OCI-LY1 (cell line): ENCODE measurements at regions not wholly inside any gene's neighbourhood (a gene's known extent, or its start where the extent isn't known, plus 50 kb on each side); places are given as distances from the start of the nearest gene placed in this dataset.

Experiments
- H2AFZ ChIP-seq: fragments of 200-600 bp; sonication (generic), shearing (Covaris generic); 2 replicates; pipeline ENCODE4 v1.6.0; 2014; ENCODE audit warnings: antibody characterized with exemption, mild to moderate bottlenecking, low read length
- H3F3A ChIP-seq: fragments of 200-600 bp; sonication (generic), shearing (Covaris generic); 2 replicates; pipeline ENCODE4 v1.6.0; 2014; ENCODE audit warnings: mild to moderate bottlenecking, antibody characterized with exemption, low read length, moderate library complexity; ENCODE audit not compliant: insufficient read depth
- H3K27ac ChIP-seq: fragments of 200-600 bp; sonication (generic); 2 replicates; pipeline ENCODE4 v1.5.1; 2014; ENCODE audit warnings: low read length, mixed run types, mild to moderate bottlenecking, low read depth; ENCODE audit not compliant: poor library complexity, severe bottlenecking
- H3K27me3 ChIP-seq: fragments of 200-600 bp; sonication (generic); 2 replicates; pipeline ENCODE4 v1.6.0; 2014; ENCODE audit warnings: antibody characterized with exemption, mild to moderate bottlenecking, low read length, moderate library complexity; ENCODE audit not compliant: insufficient read depth
- H3K36me3 ChIP-seq: fragments of 200-600 bp; sonication (generic); 2 replicates; pipeline ENCODE4 v1.6.1; 2014; ENCODE audit warnings: mild to moderate bottlenecking, antibody characterized with exemption, low read length, moderate library complexity, mixed read lengths; ENCODE audit not compliant: insufficient read depth
- H3K4me1 ChIP-seq: fragments of 200-600 bp; sonication (generic); 2 replicates; pipeline ENCODE4 v1.5.1; 2014; ENCODE audit warnings: mild to moderate bottlenecking, low read length, moderate library complexity; ENCODE audit not compliant: insufficient read depth, severe bottlenecking
- H3K4me2 ChIP-seq: fragments of 200-600 bp; sonication (generic), shearing (Covaris generic); 2 replicates; pipeline ENCODE4 v1.6.1; 2014; ENCODE audit warnings: low read length
- H3K4me3 ChIP-seq: fragments of 200-600 bp; sonication (generic); 2 replicates; pipeline ENCODE4 v1.5.1; 2014; ENCODE audit warnings: low read length, low read depth, mild to moderate bottlenecking, mixed read lengths; ENCODE audit not compliant: poor library complexity, severe bottlenecking
- H3K79me2 ChIP-seq: fragments of 200-600 bp; shearing (Covaris generic); 2 replicates; pipeline ENCODE4 v1.6.1; 2016; ENCODE audit warnings: mixed run types, low read length, mixed read lengths; ENCODE audit not compliant: insufficient read depth
- H3K9ac ChIP-seq: fragments of 200-600 bp; sonication (generic), shearing (Covaris generic); 2 replicates; pipeline ENCODE4 v1.6.1; 2014; ENCODE audit warnings: mild to moderate bottlenecking, low read length, mixed read lengths
- H3K9me2 ChIP-seq: fragments of 200-600 bp; sonication (generic), shearing (Covaris generic); 2 replicates; pipeline ENCODE4 v1.6.1; 2014; ENCODE audit warnings: low read depth, mild to moderate bottlenecking, low read length, mixed read lengths
- H3K9me3 ChIP-seq: fragments of 200-600 bp; shearing (Covaris generic); 2 replicates; pipeline ENCODE4 v1.6.1; 2014; ENCODE audit warnings: low read length, mixed read lengths
- H4K20me1 ChIP-seq: fragments of 200-600 bp; sonication (generic), shearing (Covaris generic); 2 replicates; pipeline ENCODE4 v1.6.0; 2016; ENCODE audit warnings: mild to moderate bottlenecking, low read length; ENCODE audit not compliant: insufficient read depth
- CTCF ChIP-seq: fragments of 200-600 bp; sonication (generic), shearing (Covaris generic); IDR thresholded peaks from 2 replicates; pipeline ENCODE4 v1.5.1; 2017; ENCODE audit warnings: mild to moderate bottlenecking, antibody characterized with exemption, low read length, moderate library complexity, mixed read lengths
- EZH2 ChIP-seq: fragments of 200-600 bp; sonication (generic), shearing (Covaris generic); IDR thresholded peaks from 2 replicates; pipeline ENCODE4 v1.8.0; 2017; ENCODE audit warnings: borderline replicate concordance, mixed run types, mild to moderate bottlenecking, antibody characterized with exemption, low read length, moderate library complexity, mixed read lengths

- H3K9me2 ChIP-seq, result no peaks in the 10 kb centered on the region
- no peak overlapping the region for H2AFZ ChIP-seq
- H3K4me2 ChIP-seq, result peak overlapping the region; percentile 48
- no peaks in the 10 kb centered on the region for H4K20me1 ChIP-seq
- H3K27me3 ChIP-seq, result no peaks in the 10 kb centered on the region
- H3K4me3 ChIP-seq, result no peak overlapping the region
- no peaks in the 10 kb centered on the region for H3K9me3 ChIP-seq
- H3K4me1 ChIP-seq, result peaks cover 95% of the 10 kb centered on the region
- H3K27ac ChIP-seq, result peak overlapping the region; percentile 99
- peaks cover 7% of the 10 kb centered on the region; the same call in 1 of the 2 replicates for H3F3A ChIP-seq
- H3K79me2 ChIP-seq, result no peaks in the 10 kb centered on the region
- no peaks in the 10 kb centered on the region for H3K36me3 ChIP-seq
- TF ChIP-seq CTCF, result no peak
- TF ChIP-seq EZH2, result no peak
- peak overlapping the region; percentile 47; the same call in 1 of the 2 replicates for H3K9ac ChIP-seq
Measured at GRCh38 chr12:14153803-14154202, 172.4 kb upstream of the GRIN2B start.

DNA sequence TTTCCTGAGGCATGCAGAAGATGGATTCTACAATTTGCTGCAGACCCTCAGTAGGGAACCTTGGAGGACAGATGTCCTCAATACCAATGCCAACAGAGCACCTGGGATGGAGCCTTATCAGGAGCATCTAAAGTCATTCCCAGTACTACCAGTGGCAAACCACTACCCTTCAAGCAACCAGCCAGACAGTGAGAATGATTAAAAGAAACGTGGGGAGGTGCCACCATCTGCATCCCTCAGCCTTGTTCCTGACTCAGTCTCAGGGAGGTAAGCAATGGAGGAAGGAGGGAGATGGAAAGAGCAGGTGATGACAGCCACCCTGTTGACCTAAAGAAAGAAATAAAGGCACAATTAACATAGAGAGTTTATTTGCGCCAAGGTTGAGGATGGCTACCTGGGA, 175.2 kb upstream of the GRIN2B start:
- Histone ChIP-seq H4K20me1 (no peaks in the 10 kb centered on the region), H3K4me1 (peaks cover 77% of the 10 kb centered on the region), H3K4me2 (peak overlapping the region; percentile 57), H3K79me2 (no peaks in the 10 kb centered on the region), H3F3A (peaks cover 7% of the 10 kb centered on the region; the same call in 1 of the 2 replicates), H3K27ac (peak overlapping the region; percentile 99), H3K4me3 (peak overlapping the region; percentile 17), H3K27me3 (no peaks in the 10 kb centered on the region), H3K36me3 (no peaks in the 10 kb centered on the region), H3K9me2 (no peaks in the 10 kb centered on the region), H3K9ac (peak overlapping the region; percentile 64), H3K9me3 (no peaks in the 10 kb centered on the region), H2AFZ (no peak overlapping the region)
- TF ChIP-seq EZH2, result no peak

DNA sequence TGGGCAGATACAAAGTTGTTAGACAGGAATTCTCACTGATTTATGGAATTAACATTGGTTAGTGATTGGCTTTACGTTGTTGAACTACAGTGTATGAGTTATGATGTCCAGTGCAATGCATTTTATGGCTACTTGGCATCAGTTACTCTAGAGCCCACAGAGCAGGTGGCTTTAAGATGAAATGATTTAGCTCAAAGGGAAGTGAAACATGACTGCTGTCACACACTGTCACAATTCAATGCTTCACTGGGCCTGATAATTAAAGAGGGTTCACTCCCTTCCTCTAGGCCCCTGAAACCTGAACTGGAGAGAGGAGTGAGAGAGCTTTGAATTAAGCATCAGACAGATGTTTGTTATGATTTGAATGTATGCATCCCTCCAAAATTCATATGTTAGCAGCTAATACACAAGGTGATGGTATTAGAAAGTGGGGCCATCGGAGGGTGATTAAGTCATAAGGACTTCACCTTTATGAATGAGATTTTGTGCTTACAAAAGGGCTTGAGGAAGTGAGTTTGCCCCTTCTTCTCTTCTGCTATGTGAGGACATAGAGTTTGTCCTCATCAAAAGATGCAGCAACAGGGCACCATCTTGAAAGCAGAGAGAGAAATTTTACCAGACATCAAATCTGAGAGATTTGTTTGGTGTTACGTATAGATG, 175.8 kb upstream of the GRIN2B start:
- peaks cover 71% of the 10 kb centered on the region for H3K4me1 ChIP-seq
- H3K27me3 ChIP-seq, result no peaks in the 10 kb centered on the region
- TF ChIP-seq CTCF (no peak), EZH2 (no peak)
- peak overlapping the region; percentile 99 for H3K27ac ChIP-seq
- no peaks in the 10 kb centered on the region for H3K79me2 ChIP-seq
- no peaks in the 10 kb centered on the region for H3K36me3 ChIP-seq
- no peak overlapping the region for H2AFZ ChIP-seq
- peak overlapping the region; percentile 64 for H3K9ac ChIP-seq
- H3K4me3 ChIP-seq, result peak overlapping the region; percentile 3
- H3F3A ChIP-seq, result 0 out of 2 replicates have a peak, but pooled peaks cover under 1% of the 10 kb centered on the region
- H3K4me2 ChIP-seq, result peak overlapping the region; percentile 57
- no peaks in the 10 kb centered on the region for H4K20me1 ChIP-seq
- no peaks in the 10 kb centered on the region for H3K9me2 ChIP-seq
- no peaks in the 10 kb centered on the region for H3K9me3 ChIP-seq

GRCh38 chr12:14164266-14164665, 182.9 kb upstream of the GRIN2B start:
- Histone ChIP-seq H3K27ac (peak overlapping the region; percentile 49), H3K36me3 (no peaks in the 10 kb centered on the region), H3K27me3 (no peaks in the 10 kb centered on the region), H3F3A (no peaks in the 10 kb centered on the region), H2AFZ (peak overlapping the region; percentile 72; the same call in 1 of the 2 replicates), H3K9ac (no peak overlapping the region), H3K4me3 (no peak overlapping the region), H3K4me2 (no peak overlapping the region), H4K20me1 (no peaks in the 10 kb centered on the region), H3K79me2 (no peaks in the 10 kb centered on the region), H3K4me1 (peaks cover 17% of the 10 kb centered on the region), H3K9me2 (no peaks in the 10 kb centered on the region), H3K9me3 (no peaks in the 10 kb centered on the region)
- TF ChIP-seq EZH2 (no peak), CTCF (no peak)
